ENCODE measurements at regions not wholly inside any gene's neighbourhood (a gene's known extent, or its start where the extent isn't known, plus 50 kb on each side); places are given as distances from the start of the nearest gene placed in this dataset.
A peak's percentile ranks its signal among the peaks of the same experiment; 100 is the strongest.

DNA sequence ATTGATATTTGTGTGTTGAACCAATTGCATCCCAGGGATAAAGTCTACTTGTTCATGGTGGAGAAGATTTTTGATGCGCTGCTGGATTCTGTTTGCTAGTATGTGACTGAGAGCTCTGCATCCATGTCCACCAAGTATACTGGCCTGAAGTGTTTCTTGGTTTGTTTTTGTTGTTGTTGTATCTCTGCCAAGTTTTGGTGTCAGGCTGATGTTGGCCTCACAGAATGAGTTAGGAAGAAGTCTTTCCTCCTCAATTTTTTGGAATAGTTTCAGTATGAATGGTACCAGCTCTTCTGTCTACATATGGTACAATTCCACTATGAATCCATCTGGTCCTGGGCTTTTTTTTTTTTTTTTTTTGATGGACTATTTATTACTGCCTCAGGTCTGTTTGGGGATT is 50.9 kb upstream of the OSTN start:
- no peak for TF ChIP-seq CTCF (conservative IDR thresholded peaks at IDR 0.05)
- no peak overlapping the region for H3K27ac ChIP-seq

DNA sequence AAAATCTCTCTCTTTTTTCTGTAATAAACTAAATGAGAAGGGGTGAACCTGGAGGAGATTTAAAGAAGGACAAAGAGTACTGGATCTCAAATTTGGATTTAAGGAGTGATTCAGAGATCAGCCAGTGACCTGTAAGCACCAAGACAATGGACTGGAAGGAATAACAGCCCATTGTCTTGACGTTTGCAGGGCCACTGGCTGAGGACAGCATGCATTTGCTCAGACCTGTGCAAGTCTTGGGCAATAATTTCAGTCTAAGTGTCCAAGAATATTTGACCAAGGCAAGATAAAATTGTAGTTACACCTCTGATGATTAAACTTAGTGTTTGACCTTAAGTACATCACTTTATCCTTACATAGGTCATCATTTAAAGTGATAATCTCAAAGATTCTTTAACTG is 55.8 kb upstream of the OSTN start:
- no peak overlapping the region for H3K27ac ChIP-seq
- no peak for TF ChIP-seq CTCF (conservative IDR thresholded peaks at IDR 0.05)

DNA sequence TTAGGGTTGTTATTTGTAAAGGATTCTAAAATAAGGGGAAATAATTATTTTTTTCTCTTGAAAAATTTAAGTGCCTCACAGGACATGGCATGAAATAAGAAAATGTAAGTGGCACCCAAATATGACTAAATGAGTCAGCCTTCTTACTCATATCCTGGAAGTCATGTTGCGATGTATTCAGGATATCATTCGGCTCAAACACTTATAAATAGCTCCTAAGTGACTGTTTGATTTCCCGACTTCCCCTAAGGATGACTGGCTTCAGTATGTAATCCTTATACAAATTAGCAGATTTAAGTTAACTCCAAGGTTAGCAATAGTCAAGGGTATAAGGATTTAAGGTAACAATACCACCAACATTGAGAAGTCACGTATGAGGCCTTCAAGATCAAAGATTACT is 57.3 kb upstream of the OSTN start:
- TF ChIP-seq CTCF (conservative IDR thresholded peaks at IDR 0.05), result no peak
- H3K27ac ChIP-seq, result no peak overlapping the region

DNA sequence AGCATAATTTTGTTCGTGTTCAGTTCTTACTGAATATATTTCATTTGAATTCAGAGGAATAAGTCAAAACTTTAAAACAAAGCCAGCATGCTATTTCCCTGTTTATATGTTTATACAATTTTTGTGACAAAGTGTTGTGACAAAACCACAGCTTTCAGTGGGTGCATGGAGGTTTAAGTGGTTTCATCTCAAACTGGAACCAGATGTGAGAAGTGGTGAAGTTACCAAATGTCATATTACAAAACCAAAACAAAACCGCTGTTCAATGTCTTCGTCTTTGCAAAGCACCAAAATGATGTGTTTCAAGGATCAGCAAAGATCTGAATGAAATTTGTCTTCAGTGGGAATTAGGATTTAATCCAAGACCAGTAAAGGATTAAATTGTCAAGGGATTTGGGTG is 59.3 kb upstream of the OSTN start:
- no peak for TF ChIP-seq CTCF (conservative IDR thresholded peaks at IDR 0.05)
- no peak overlapping the region for H3K27ac ChIP-seq

DNA sequence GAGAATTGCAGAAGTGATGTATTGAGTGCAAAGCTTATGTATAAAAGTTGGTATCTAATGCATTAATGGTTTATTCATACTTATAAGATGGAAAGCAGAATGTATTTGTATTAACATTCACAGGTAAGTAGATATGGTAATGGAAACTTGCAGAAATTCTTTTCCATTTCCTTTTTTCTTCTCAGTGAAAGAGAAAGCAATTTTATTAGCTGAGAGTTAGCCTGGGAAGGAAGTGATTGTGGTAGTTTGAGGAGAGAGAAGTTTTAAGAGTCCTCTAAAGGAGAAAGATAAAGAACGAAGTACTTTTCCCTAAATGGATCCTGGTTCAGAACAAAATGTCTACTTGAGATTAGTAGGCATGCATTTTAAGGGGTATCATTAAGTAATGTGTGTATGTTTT is 60.1 kb upstream of the OSTN start:
- no peak overlapping the region for H3K27ac ChIP-seq
- no peak for TF ChIP-seq CTCF (conservative IDR thresholded peaks at IDR 0.05)

DNA sequence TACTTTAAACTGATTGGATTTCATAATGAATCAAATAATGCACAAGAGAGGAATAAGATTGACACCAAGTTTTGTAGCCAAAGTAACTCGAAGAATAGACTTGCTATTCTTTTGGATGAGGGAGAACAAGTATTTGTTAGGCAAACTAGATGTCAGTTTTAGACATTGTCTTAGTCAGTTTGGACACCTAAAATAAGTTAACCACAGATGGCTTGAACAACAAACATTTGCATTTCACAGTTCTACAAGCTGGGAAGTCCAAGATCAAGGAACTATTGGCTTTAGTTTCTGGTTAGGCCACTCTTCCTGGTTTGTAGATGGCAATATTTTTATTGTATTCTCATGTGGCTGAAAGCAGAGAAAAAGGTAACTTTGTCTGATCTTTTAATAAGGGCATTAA is 61.3 kb upstream of the OSTN start:
- no peak for TF ChIP-seq CTCF (conservative IDR thresholded peaks at IDR 0.05)
- H3K27ac ChIP-seq, result no peak overlapping the region

- TF ChIP-seq CTCF (conservative IDR thresholded peaks at IDR 0.05), result 0 out of 2 replicates have a peak, but pooled peaks have one; percentile 15
- no peak overlapping the region for H3K27ac ChIP-seq
These were observed 62.7 kb upstream of the OSTN start for GRCh38 chr3:191136347-191136746.

GRCh38 chr3:191135175-191135574 is 63.9 kb upstream of the OSTN start:
- TF ChIP-seq CTCF (conservative IDR thresholded peaks at IDR 0.05), result no peak
- H3K27ac ChIP-seq, result no peak overlapping the region

Measured in VCaP (cell line).